PC-9 (cell line): ENCODE measurements at regions not wholly inside any gene's neighbourhood (a gene's known extent, or its start where the extent isn't known, plus 50 kb on each side); places are given as distances from the start of the nearest gene placed in this dataset.

Experiments
- BruUV-seq: library from RNA; stranded (reverse); fragments of 400-500 nt; replicated peaks from 2 replicates; lab custom pipeline; 2021; lab: Mats Ljungman, UMichigan
- CTCF ChIA-PET: fragments of 300-600 bp; sonication (Branson Sonifier 250); formaldehyde crosslinking; loops from one replicate; lab custom pipeline; 2022; ENCODE audit warnings: antibody characterized with exemption; lab: Charles Lee
- POLR2A ChIA-PET: fragments of 300-600 bp; sonication (Branson Sonifier 250); formaldehyde crosslinking; loops from one replicate; lab custom pipeline; 2022; ENCODE audit warnings: antibody characterized with exemption; ENCODE audit not compliant: unreplicated experiment; lab: Charles Lee
- DNase-seq, 2 experiments: peaks; one replicate each; pipeline versions ENCODE4 v3.0.0 to v3.0.0-alpha.2; 2015 to 2022; ENCODE audit warnings: mixed read lengths in 1 of 2
- H2AFZ ChIP-seq: fragments of 200-600 bp; sonication (generic); 2 replicates; pipeline ENCODE4 v1.8.1; 2017; ENCODE audit warnings: antibody characterized with exemption
- H3F3A ChIP-seq: fragments of 200-600 bp; sonication (generic); 2 replicates; pipeline ENCODE4 v1.8.1; 2017; ENCODE audit warnings: antibody characterized with exemption, mild to moderate bottlenecking, low read depth; ENCODE audit not compliant: insufficient read depth
- H3K27ac ChIP-seq: fragments of 200-600 bp; sonication (generic); 2 replicates; pipeline ENCODE4 v1.6.1; 2016; ENCODE audit warnings: mixed run types
- H3K27me3 ChIP-seq: fragments of 200-600 bp; sonication (generic); 2 replicates; pipeline ENCODE4 v1.6.1; 2016; ENCODE audit warnings: low read depth, mixed run types; ENCODE audit not compliant: insufficient read depth
- H3K36me3 ChIP-seq: fragments of 200-600 bp; sonication (generic); 2 replicates; pipeline ENCODE4 v1.6.1; 2016; ENCODE audit warnings: low read depth, mixed run types
- H3K4me1 ChIP-seq: fragments of 200-600 bp; sonication (generic); replicated peaks from 2 replicates; pipeline ENCODE4 v1.6.1; 2016; ENCODE audit warnings: mixed run types; ENCODE audit not compliant: insufficient read depth
- H3K4me2 ChIP-seq: fragments of 200-600 bp; sonication (generic); 2 replicates; pipeline ENCODE4 v1.6.1; 2017; ENCODE audit warnings: mixed run types
- H3K4me3 ChIP-seq: fragments of 200-600 bp; sonication (generic); 2 replicates; pipeline ENCODE4 v1.6.1; 2016; ENCODE audit warnings: mixed run types
- H3K79me2 ChIP-seq: fragments of 200-600 bp; sonication (generic); 2 replicates; pipeline ENCODE4 v1.6.1; 2017; ENCODE audit warnings: low read depth, mixed run types
- H3K9me2 ChIP-seq: fragments of 200-600 bp; sonication (generic); 2 replicates; pipeline ENCODE4 v1.8.1; 2017; ENCODE audit warnings: mild to moderate bottlenecking; ENCODE audit not compliant: insufficient read depth
- H3K9me3 ChIP-seq: fragments of 200-600 bp; sonication (generic); 2 replicates; pipeline ENCODE4 v1.8.1; 2016; ENCODE audit warnings: low read depth; ENCODE audit not compliant: insufficient read depth
- H4K20me1 ChIP-seq: fragments of 200-600 bp; sonication (generic); 2 replicates; pipeline ENCODE4 v1.8.1; 2017; ENCODE audit not compliant: insufficient read depth
- CTCF ChIP-seq: fragments of 200-600 bp; sonication (generic); conservative IDR thresholded peaks from 2 replicates; pipeline ENCODE4 v1.6.1; 2017; ENCODE audit warnings: mixed run types, antibody characterized with exemption, mild to moderate bottlenecking, moderate library complexity
- EZH2 ChIP-seq: fragments of 200-600 bp; sonication (generic); IDR thresholded peaks from 2 replicates; pipeline ENCODE4 v1.8.0; 2017; ENCODE audit warnings: antibody characterized with exemption, low read depth
- intact Hi-C: fragments of 100-400 bp; cut with micrococcal nuclease; formaldehyde crosslinking; loops from one replicate; pipeline ENCODE4 v1.10.0; 2022; ENCODE audit not compliant: unreplicated experiment

DNA sequence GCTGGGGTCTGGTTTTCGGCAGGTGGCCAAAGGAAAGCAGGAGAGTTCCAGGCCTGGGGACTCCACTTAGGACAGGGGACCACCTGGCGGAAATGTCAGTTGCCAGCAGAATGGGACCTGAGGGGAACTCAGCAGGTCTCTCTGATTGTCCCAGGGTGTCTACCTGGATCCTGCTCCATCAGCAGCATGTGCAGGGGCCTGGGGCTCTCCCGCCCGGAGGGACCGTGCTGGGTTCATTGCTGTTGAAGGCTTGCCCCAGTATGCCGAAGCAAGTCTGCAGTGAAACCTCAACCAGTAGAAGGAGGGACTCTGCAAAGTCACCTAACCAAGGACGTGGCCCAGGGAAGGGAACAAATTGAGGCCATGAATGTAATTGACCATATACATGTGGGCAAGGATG lies 506.5 kb upstream of the MKI67 start:
- Histone ChIP-seq H3K9me3 (no peaks in the 10 kb centered on the region), H3K4me3 (no peak overlapping the region), H3K27ac (no peak overlapping the region), H3K27me3 (no peaks in the 10 kb centered on the region), H3F3A (no peaks in the 10 kb centered on the region), H3K4me1 (no peaks in the 10 kb centered on the region), H3K4me2 (no peak overlapping the region), H3K36me3 (no peaks in the 10 kb centered on the region), H3K9me2 (no peaks in the 10 kb centered on the region), H4K20me1 (no peaks in the 10 kb centered on the region), H2AFZ (no peak overlapping the region), H3K79me2 (no peaks in the 10 kb centered on the region)
- ChIA-PET CTCF (no interaction called here), POLR2A (no interaction called here)
- DNase-seq, result no peak
- intact Hi-C loops, result no loop called here
- TF ChIP-seq CTCF (no peak), EZH2 (no peak)
- BruUV-seq, result no TSS peak

DNA sequence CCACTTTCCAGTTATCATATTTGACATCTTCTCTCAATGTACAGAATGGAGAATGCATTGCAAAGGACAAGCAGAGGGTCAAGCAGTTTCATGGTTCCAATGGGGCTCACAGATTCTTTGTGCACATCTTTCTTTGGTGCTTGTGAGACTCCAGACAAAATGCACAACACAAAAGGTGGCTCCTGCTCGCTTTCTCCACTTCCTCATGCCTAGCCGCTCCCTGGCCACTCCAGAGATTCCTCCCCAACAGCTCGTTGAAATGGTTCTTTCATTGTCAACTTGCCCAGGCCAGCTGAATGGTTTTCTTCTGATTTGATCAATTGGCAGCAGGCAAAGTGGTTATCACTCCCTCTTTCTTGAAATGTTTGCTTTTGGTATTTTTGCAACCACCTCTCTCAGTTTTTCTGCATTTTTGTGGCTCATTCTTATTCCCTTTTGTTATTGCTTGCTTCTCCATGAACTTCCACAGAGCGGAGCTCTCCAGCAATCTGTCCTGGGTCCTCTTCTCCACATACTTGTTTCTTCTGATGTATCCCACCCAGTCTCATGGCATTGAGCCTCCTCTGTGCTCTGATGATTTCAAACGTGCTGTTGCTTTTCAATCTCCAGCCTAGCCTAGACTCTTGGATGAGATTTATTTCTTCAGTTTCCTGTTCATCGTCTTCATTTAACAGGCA lies 507.8 kb upstream of the MKI67 start:
- CTCF ChIA-PET, result no interaction called here
- DNase-seq, result no peak
- H3K79me2 ChIP-seq, result no peaks in the 10 kb centered on the region

DNA sequence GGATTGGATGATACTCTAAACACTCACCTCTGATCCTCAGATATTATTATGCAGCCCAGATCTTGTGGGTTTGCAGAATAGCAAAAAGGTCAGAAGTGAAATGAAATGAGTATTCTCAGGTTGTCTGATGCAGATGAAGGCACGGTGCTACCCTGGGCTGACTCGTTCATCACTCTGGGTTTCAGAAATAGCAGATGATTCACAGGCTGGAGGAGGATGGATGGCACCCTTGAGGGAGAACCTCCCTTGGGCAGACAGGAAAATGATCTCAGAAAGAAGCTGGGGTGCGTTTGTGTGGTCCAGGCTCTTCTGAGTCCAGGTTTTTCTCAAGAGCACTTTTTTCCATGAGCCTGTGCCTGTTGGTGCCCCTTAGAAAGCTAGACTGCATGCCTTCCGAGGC lies 515.8 kb upstream of the MKI67 start:
- no peak overlapping the region for H3K27ac ChIP-seq
- intact Hi-C loops, result no loop called here
- H2AFZ ChIP-seq, result no peak overlapping the region
- H3K9me3 ChIP-seq, result no peaks in the 10 kb centered on the region
- no peaks in the 10 kb centered on the region for H3K27me3 ChIP-seq
- H3K4me3 ChIP-seq, result no peak overlapping the region
- no peaks in the 10 kb centered on the region for H3K79me2 ChIP-seq
- H3K4me1 ChIP-seq, result no peaks in the 10 kb centered on the region
- no peaks in the 10 kb centered on the region for H3K9me2 ChIP-seq
- ChIA-PET POLR2A (no interaction called here), CTCF (no interaction called here)
- DNase-seq, result no peak
- TF ChIP-seq EZH2 (no peak), CTCF (no peak)
- H3K4me2 ChIP-seq, result no peak overlapping the region
- H3F3A ChIP-seq, result no peaks in the 10 kb centered on the region
- H3K36me3 ChIP-seq, result no peaks in the 10 kb centered on the region
- no peaks in the 10 kb centered on the region for H4K20me1 ChIP-seq
- no TSS peak for BruUV-seq

More for the DNA sequence above, 507.8 kb upstream of the MKI67 start:
- H3K27me3 ChIP-seq, result no peaks in the 10 kb centered on the region
- no peak overlapping the region for H3K4me2 ChIP-seq
- no peak for TF ChIP-seq EZH2
- TF ChIP-seq CTCF, result no peak
- H3K4me1 ChIP-seq, result no peaks in the 10 kb centered on the region
- intact Hi-C loops, result no loop called here
- no peaks in the 10 kb centered on the region for H3K9me2 ChIP-seq
- no peaks in the 10 kb centered on the region for H4K20me1 ChIP-seq
- H3F3A ChIP-seq, result no peaks in the 10 kb centered on the region
- no peak overlapping the region for H2AFZ ChIP-seq
- no TSS peak for BruUV-seq
- no peak overlapping the region for H3K27ac ChIP-seq
- no peaks in the 10 kb centered on the region for H3K36me3 ChIP-seq
- POLR2A ChIA-PET, result no interaction called here
- no peaks in the 10 kb centered on the region for H3K9me3 ChIP-seq
- H3K4me3 ChIP-seq, result no peak overlapping the region
